Bone marrow (tissue), 2 donors: ENCODE measurements at regions not wholly inside any gene's neighbourhood (a gene's known extent, or its start where the extent isn't known, plus 50 kb on each side); places are given as distances from the start of the nearest gene placed in this dataset.

ENCODE experiments used
- DNase-seq, 2 donors: peaks; one replicate each; lab custom pipeline; 2025; lab: John Stamatoyannopoulos, UW

DNA sequence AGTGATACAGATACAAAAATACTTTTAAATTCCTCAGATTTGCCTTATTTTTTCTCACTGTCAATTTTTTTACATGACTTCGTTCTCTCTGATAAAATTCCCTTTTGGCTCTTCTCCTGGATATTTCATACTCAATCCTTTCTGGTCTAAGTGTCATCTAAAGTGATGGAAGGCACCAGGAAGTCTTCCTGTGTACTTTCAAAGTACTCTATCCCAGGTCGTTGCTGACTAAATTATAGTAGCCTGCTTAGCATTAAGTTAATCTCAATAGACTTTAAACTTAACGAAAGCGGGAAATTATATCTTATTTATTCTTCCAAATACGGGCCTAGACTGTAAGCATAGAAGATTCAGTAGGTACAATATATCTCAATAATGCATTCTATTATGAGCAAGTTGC is 67.8 kb downstream of the CASP12 start:
- DNase-seq: no peak

DNA sequence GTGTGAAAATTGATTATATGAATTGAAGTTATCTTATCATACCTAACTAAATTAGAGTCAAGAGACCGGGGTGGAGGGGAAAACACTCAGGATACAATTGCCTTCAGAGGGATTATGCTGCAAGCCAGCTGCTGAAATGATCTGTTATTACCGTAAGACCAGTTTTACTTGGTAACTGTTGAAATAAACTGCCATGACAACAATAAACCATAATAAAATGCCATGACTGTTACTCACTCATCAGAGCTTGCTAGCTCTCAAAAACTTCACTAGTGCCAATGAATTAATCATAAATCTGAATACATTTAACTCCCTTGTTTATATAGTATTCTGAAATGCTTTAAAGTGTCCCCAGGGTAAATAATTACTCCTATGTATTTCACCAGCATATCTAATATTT is 68.2 kb downstream of the CASP12 start:
- DNase-seq: no peak

DNA sequence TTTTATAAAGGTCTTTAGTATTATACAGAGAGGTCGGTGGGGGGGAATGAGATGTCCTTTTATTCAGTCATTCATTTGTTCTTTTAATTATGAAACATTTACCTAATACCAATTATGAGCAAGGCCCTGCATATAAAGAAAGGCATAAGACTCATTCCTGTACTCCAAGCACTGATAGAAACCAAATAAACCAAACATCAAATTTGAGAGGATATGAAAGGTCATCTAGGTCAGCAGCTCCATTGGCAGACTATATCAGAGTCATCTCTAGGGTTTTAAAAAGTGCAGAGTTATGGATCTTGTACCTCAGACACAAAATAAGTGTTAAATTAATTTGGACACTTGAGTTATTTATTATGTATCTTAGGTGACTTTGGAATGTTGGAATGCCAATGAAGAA is 71.5 kb downstream of the CASP12 start:
- no peak for DNase-seq

DNA sequence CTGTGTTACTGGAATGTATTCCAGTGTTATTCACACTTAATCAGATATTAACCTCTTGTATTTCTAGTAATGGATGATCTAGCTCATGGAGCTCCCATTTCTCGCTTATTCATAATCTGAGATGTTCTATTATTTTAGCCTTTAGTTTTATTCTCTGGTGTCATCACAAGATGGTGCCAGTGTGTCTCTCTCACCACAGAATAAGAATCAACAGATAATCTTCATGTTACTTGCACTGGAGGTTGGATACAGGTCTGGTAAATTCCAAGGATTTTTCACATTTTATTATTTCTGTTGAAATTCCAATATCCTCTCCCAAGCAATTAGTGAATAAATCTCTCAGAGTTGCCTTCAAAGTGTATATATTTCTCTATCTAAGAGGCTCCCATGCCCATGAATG is 74.6 kb downstream of the CASP12 start:
- DNase-seq: no peak

DNA sequence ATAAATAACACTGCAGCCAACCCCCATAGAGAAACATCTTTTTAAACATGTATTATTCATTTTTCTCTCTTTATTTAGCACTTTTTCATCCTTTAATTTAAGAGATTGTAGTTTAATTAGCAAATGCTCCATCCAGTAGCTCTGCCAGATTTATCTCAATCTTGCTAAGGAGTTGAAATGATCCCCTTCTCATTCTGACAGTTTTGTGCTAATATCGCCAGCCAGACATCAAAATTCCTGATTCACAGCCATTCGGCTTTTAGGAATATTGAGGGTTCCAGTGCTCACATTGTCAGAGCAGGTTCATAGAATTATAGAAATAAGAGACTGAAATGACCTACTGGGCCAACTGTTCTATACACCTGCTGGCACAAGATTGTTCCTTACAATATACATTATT is 77.8 kb downstream of the CASP12 start:
- DNase-seq: no peak

DNA sequence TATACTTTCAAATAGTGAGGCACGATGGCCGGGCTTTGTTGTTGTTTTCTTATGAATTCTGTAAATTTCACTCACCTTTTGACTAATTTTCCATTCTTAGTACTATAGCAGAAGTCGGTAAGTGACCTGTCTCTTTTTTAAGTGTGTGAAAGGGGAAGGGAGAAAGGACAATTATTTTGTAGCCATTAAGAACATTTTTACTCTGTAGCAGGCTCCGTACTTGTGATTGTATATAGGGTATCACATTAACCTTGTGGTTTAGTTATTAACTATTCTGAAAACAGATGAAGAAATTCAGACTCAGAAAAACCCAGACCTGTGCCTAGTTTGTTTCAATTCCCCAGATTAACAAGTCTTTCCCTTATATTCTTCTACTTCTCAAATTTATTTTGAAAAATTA is 78.7 kb downstream of the CASP12 start:
- no peak for DNase-seq

DNA sequence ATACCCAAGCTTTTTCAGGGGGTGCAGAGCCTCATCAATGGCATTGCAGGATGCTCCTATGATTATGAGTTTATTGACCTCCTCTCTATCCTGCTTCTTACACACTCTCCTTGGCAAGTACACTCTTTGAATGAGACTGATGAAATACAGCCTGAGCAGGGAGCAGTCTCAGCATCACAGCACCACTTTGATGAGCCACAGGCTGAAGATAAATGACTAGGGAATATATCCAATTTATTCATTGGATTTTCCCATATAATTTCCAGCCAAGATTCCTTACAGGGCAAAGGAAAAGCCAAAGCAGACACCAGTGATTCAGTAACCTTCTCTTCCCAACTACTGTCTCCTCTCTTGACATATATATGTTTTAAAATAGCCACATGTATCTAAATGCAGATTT is 79.2 kb downstream of the CASP12 start:
- DNase-seq: no peak

DNA sequence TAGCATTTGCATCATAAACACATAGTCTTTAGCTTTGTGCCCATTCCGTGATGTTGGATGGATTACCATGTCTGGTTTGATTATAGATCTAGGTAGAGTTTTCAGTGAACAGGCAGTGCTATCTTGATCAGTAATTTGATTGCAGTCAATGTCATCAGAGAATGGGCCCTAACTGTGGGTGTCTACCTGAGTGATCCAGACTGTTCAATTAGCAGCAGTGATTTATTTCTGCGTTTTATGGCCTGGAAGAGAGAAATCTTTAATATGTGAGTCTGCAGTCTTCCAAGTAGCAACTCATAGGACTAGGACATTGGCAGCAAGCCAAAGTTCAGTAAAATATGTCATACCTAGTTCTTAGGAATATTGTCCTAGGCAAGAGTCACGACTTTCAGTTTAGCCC is 80.3 kb downstream of the CASP12 start:
- DNase-seq: no peak

DNA sequence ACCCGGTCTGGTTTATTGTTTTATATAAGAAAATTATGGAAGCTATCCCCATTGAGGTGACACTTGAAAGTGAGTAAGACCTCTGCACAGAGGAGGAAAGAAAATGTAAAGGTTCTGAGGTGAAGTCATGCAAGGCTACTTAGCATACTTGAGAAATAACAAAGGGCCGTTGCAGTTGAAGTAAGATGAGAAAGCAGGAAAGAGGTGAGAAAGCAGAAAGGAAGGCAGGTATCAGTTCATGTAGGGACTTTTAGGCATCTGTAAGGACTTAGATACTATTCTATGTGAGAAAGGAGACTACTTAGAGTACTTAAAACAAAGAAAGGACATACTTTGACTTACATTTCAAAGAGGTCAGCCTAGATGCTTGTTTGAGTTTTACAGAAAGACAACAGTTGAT is 84.7 kb downstream of the CASP12 start:
- DNase-seq: no peak

DNA sequence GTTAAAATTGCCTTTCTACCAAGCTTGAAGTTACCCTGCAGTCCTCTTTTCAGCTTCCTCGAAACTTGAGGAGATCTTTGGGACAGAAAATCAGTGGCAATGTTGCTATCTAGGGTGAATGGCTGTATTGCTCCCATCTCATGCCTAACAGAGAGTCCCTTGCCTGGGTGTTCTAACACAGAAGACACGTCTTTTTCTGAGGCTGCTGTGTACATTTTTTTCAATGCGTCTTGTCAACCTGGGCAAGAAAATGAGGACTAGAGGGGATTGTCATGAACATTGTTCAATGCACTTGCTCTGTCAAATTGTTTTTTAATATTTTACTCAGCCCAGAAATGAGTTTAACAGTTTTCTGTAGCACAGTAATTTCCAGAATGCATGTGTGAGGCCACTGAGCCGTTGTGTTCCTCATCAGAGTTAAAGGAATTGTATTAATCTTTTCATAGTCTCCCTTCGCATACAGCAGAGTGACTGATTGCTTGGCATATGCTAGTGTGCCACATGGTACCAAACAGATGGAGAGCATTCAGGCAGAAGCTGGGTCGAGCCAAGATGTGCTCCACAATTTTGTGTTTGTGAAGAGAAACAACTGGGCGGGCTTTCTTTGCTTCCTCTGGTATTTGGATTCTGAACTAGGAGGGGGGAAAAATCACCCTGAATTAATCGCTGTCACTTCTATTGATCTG is 86.0 kb downstream of the CASP12 start:
- no peak for DNase-seq

DNA sequence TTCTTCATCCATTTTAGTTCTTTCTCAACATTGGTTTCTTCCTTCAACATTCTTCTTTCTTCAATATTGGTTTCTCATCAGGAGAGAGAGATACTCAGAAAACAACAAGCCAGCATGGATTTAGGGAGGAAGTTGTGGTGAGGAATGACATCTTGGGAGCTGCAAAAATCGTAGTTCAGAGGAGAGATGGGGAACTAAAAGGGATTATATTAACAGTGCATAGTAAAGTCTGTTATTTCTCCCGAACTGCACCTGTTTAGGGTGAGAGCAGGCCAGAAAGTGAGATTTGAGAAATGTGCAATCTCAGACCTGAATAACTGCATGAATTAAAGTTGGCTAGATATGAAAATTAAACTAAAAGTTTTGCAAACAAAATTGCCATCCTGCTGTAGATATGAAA is 94.5 kb downstream of the CASP12 start:
- DNase-seq: no peak

DNA sequence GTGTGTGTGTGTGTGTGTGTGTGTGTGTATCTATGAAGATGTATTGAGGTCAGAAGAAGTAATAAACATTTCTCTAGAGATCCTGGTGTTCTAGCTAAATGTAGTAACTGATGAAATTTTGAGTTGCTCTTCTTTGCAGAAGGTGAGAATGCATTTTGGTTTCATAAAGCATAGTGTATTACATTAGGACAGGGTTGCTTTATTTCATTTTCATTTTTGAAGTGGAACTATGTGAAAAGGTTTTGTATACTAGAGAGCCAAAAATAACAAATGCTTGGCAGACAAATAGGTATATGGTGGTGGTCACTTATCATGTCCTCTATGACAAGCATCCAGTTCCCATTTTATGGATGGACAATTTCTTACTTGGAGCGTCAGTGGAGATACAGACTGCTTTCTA is 99.0 kb downstream of the CASP12 start:
- DNase-seq: no peak

DNA sequence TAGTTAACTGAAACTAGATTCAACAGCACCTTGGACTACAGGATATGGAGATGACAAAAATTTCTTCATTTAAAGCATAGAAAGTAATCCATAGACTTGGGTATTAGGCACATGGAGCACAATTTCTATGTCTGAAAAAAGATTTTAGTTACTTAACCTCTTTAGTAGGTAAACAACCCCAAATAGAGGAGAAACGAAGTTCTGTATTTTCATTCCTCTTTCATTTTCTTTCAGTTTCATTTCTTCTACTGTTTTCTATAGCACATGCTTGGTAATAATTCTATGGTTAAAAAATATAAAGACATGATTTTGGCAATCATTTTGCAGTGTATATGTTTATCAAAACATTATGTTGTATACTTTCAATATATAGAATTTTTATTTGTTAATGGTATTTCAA is 99.5 kb downstream of the CASP12 start:
- DNase-seq: peak in 1 of 2 donors; percentile 33

DNA sequence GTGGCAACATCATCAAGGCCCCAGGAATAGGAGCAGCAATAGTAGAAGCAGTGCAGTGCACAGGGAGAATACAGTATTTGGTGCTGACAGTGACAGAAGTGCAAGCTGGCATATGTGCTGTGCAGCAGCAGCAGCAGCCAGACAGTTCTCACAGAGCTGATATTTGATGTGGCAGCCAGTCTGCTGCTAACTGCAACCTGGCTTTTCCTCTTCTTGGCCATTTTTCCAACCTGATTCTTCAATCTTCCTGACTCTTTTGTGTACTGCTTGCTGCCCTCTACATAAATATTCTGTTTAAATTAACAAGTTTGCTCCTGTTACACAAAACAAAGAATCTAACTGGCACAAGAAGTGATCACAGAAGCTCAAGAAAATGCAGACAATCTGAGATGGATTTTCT is 102.0 kb downstream of the CASP12 start:
- DNase-seq: no peak

DNA sequence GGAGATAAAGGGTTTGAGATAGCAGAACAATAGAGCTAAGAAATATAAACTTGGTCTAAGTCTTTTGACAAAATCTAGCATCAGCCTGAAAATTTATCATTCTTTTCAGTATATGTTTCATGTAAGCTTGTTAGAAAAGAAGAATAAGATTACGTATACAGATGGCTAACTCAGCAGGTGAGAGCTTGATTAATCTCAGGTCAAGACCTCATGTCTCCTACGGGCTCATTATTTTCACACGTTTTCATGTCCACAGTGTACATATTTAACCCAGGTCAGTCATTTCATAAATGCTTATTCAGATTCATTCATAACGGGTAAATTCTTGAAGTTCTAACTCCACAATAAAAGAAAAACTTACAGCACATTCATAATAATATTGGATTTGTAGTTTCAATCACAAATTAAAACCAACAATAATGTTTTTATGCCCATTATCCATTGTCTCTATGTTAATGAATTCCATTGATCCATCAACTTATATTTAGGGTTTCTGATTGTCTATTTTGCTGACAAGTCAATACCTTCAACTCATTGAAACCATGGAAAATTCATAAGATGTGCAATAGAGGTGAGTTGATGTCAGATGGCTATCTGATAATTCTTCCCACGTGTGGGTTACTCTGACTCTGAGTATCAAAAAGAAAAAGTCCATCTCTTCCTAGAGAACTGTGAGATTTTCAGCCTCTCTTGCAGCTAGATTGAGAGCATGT is 102.6 kb downstream of the CASP12 start:
- no peak for DNase-seq

DNA sequence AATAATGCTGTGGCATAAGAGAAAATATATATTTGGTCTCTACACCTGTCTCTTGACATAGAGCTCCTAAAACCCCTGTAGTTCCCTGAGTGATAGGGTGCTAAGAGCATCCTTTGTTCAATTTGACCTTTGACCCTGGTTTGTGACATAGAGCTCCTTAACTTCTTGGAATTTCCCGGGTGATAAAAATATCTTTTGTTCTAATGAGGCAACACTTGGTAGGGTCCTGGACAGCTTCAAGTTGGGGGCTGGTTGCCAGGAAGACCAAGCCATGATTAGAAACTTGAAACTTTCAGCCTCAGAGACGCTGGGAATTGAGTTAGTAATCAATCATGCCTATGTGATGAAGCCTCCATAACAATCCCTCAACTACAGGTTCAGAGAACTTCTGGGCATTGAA is 105.4 kb downstream of the CASP12 start:
- DNase-seq: no peak

DNA sequence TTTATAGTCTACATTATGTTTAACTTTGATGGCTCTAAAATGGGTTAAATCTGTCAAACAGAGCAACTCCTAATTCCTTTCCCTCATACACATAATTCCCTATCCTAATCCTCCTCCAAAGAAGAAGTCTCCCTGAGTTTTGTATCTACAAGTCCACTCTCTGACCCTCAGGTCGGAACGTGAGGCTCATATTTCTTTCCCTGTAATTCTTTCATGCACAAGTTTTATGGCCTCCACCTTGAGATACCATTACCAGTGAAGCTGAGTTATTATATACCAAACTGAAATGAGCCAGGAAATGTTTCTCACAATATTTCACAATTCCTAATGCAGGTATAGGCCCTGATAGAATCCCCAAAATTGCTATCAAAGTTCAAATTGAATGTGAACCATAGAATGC is 106.4 kb downstream of the CASP12 start:
- no peak for DNase-seq

DNA sequence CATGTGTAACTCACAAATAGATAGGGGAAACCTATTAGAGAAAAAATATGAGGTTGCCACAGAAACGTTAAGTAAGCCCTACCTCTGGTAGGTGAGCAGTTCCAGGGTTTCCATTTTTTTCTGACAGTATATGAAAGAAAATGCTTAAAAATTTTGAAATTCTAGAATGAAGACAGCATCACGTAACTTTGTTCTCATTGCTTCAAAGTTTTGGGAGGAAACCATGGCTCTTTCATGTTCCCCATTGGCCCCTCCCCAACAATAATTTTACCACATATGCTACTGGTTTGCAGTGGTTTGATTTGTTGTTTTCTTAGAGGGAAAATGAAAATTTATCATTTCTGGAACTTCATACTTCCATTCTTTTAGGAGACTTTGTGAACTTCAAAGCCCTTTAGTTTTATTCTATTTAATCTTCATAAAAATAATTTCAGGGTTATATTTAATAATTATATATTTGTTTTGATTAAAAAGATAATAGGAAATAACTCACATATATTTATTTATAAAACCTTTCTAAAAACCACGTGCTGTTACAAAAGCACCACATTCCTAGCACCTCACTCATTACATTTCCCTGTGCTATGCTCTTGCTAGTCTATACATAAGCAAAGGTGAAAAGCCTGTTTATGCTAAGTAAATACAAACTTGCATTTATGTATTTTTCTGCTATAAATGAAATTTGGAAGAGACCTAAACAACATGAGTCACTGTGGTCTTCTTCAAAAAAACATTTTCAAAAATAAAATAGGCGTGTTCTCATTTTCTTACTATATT is 113.4 kb downstream of the CASP12 start:
- DNase-seq: no peak

DNA sequence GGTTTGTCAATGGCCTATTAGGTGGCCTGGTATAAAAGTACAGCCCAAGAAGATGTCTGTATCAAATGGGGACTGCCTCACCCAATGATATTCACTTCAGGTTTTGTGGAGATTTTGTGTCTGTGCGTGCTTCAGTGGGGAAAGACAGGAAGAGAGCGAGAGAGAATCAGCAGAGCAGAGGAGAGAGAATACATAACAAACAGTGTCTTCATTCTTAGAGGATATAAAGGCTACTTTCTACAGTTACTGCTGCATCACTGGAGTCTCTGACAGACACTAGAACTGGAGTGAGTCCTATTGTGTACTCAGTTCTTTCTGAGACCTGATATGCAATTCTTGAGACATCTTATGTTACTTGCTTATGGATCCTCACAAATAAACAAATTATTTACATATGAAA is 115.0 kb downstream of the CASP12 start:
- no peak for DNase-seq

DNA sequence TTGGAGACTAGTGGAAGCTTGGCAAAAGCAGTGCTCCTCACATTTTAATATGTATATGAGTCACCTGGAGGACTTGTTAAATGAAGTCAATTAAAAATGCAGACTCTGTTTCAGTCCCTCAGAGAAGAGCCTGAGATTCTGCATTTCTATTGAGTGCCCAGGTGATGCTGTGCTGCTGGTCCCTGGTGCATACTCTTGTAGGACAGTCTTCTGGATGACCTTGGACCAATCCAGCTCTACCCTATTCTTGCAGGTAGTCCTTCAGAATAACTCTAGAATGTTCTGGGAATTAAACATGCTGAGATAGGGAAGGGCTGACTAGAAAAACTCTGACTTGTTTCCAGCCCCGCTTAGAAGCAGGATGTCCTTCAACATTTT is 115.9 kb downstream of the CASP12 start:
- DNase-seq: no peak

DNA sequence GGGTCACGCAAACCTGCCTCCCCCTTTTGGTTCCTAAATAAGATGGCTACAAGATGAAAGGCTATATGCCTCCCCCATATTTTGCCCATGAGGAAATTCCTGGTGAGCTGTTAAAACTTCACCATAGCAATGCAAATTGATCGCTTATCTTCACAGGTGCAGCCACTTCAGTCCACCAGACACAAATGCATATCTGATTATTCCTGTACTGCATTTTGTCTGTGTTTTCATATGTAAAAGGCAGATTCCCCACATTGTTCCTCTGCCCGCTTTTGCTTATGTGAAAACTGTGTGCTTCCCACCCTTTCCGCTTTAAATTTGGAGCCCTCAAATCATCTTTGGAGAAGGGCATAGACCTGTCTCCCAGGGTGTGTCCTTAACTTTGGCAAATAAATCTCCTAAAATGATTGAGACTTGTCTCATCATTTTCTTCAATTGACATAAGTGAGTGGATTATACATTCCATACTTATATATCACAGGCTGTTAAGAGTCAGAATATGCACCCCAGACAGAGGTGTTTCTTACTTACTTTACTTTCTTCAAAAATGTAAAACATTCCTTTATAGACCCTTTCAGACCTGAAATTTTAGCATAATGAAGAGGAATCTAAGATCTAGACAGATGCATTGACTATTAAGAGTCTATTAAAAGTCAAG is 116.4 kb downstream of the CASP12 start:
- DNase-seq: no peak

DNA sequence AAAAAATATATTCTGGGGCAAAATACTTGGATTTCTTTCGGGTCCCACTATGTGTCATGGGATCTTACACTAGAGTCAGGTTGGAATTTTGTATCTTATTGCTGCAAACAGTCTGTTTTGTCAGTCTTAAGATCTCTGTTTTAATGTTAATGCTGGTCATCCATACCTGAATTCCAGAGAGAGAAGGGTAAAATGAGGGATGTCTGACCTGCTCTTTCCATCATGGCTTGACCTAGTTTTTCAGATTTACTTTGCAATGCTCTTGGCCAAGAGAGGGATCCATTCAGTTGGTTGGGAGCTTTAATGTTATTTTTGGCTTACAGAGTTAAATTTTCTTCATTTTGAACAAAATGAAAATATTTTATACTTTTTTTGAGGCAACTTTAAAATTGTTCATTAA is 117.2 kb downstream of the CASP12 start:
- DNase-seq: no peak
